Nephron (organoid): ENCODE measurements at regions not wholly inside any gene's neighbourhood (a gene's known extent, or its start where the extent isn't known, plus 50 kb on each side); places are given as distances from the start of the nearest gene placed in this dataset.
"Not testable (repeated sequence)": the region's sequence is repeated elsewhere in the genome, so short reads cannot be mapped to it uniquely, and the experiment has no call there.

Experiments used
- H3K27ac Mint-ChIP-seq, 3 experiments: 2 replicates each; pipeline ENCODE4 v1.8.0; 2020; ENCODE audit warnings: mixed read lengths in 3 of 3, mild to moderate bottlenecking in 2 of 3, moderate library complexity in 1 of 3
- H3K27me3 Mint-ChIP-seq: 2 replicates; pipeline ENCODE4 v1.8.0; 2021; ENCODE audit warnings: low read depth, mild to moderate bottlenecking, moderate library complexity, mixed read lengths
- H3K36me3 Mint-ChIP-seq: 2 replicates; pipeline ENCODE4 v1.8.0; 2020; ENCODE audit warnings: low read depth, mixed read lengths
- H3K4me1 Mint-ChIP-seq: 2 replicates; pipeline ENCODE4 v1.8.0; 2020; ENCODE audit warnings: mixed read lengths
- H3K4me3 Mint-ChIP-seq, 3 experiments: 2 replicates each; pipeline ENCODE4 v1.8.0; 2020; ENCODE audit warnings: mild to moderate bottlenecking in 3 of 3, mixed read lengths in 3 of 3, moderate library complexity in 2 of 3
- H3K9me3 Mint-ChIP-seq: 2 replicates; pipeline ENCODE4 v1.8.0; 2020; ENCODE audit warnings: mixed read lengths
- CTCF ChIP-seq, 3 experiments: fragments of 200-600 bp; sonication (generic); IDR thresholded peaks; one replicate each; pipeline ENCODE4 v1.5.0; 2021; ENCODE audit warnings: antibody characterized with exemption in 3 of 3; ENCODE audit not compliant: unreplicated experiment in 3 of 3

- H3K27me3 Mint-ChIP-seq, H3K4me1 Mint-ChIP-seq, H3K27ac Mint-ChIP-seq, H3K36me3 Mint-ChIP-seq, H3K4me3 Mint-ChIP-seq, H3K9me3 Mint-ChIP-seq: not testable (repeated sequence)
Observed at GRCh38 chr7:6926193-6927174, 100.4 kb upstream of the CCZ1B start.

DNA sequence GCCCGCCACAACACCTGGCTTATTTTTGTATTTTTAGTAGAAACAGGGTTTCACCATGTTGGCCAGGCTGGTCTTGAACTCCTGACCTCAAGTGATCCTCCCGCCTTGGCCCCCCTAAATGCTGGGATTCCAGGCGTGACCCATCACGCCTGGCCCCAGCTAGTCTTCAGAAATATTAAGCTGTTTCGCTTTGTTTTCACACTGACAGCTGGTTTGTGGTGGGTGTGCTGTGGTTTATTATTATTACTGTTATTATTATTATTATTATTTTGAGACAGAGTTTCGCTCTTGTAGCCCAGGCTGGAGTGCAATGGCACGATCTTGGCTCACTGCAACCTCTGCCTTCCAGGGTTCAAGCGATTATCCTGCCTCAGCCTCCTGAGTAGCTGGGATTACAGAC is 101.6 kb upstream of the CCZ1B start:
- not testable (repeated sequence) for H3K36me3 Mint-ChIP-seq, H3K27me3 Mint-ChIP-seq, H3K9me3 Mint-ChIP-seq, H3K4me3 Mint-ChIP-seq, H3K27ac Mint-ChIP-seq, H3K4me1 Mint-ChIP-seq

DNA sequence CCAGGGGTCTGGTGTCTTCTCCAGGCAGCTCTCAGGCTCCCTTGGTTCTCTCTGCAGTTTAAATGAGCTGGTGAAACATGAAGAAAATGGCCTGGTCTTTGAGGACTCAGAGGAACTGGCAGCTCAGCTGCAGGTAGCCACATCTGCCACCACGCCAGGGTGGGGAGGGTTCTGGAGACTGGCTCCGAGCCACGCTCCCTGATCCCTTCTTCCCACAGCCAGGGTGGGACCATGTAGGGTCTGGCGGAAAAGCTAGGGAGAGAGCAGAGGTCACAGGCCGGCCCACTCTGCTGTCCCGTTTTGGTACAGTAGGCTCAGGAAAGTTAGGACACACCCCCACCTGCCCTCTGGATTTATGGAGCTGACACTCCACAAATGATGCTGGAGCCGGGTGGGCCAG is 103.5 kb upstream of the CCZ1B start:
- not testable (repeated sequence) for H3K4me1 Mint-ChIP-seq, H3K4me3 Mint-ChIP-seq, H3K36me3 Mint-ChIP-seq, H3K9me3 Mint-ChIP-seq, H3K27me3 Mint-ChIP-seq, H3K27ac Mint-ChIP-seq

GRCh38 chr7:6930081-6930635 is 104.1 kb upstream of the CCZ1B start:
- H3K36me3 Mint-ChIP-seq, H3K4me1 Mint-ChIP-seq, H3K27ac Mint-ChIP-seq, H3K4me3 Mint-ChIP-seq, H3K9me3 Mint-ChIP-seq, H3K27me3 Mint-ChIP-seq: not testable (repeated sequence)

DNA sequence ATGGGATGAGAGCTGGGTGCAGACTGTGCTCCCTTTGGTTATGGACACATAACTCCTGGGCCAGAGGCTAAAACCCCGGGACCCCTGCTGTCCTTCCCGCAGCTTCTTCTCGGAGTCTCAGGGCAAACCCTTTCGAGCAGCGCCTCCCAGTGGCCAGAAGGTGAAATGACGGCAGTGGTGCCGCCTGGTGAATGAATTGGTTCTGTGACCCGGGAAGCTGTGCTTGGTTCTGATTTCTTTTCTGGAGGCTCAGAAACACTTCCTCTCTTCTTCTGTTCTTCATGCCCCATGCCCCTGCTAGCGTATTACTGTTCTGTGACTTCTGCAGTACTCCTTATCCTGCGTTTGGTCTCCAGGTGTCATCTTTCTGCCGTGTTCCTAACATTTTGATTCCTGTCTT is 104.7 kb upstream of the CCZ1B start:
- H3K27me3 Mint-ChIP-seq, H3K4me1 Mint-ChIP-seq, H3K36me3 Mint-ChIP-seq, H3K9me3 Mint-ChIP-seq, H3K4me3 Mint-ChIP-seq: not testable (repeated sequence)
- peak; percentile 54 to 59 (median 56) for TF ChIP-seq CTCF (IDR thresholded peaks at IDR 0.05; ENCODE audit: unreplicated experiment in 3 of 3)
- peak overlapping the region in 1 of 3 experiments; percentile 58 for H3K27ac Mint-ChIP-seq

DNA sequence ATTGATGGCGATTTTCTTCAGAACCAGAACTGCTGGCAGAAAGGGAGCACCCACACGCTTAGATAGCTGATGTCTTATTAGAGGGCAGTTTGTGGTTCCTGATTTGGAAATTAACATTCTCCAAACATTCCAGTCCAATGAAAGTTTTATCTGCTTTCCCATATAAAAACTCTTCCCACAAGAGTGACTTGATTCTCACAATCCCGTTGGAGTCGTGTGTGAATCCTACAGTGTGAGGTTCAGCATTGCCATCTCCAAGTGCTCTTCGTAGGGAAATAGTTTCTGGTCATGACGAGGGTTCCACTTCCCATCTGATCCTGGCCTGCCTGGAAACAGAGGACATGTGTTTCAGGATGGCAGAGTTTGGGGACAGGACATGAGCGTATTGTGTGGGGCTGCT is 105.4 kb upstream of the CCZ1B start:
- not testable (repeated sequence) for H3K9me3 Mint-ChIP-seq, H3K4me1 Mint-ChIP-seq, H3K27me3 Mint-ChIP-seq, H3K27ac Mint-ChIP-seq, H3K36me3 Mint-ChIP-seq, H3K4me3 Mint-ChIP-seq

DNA sequence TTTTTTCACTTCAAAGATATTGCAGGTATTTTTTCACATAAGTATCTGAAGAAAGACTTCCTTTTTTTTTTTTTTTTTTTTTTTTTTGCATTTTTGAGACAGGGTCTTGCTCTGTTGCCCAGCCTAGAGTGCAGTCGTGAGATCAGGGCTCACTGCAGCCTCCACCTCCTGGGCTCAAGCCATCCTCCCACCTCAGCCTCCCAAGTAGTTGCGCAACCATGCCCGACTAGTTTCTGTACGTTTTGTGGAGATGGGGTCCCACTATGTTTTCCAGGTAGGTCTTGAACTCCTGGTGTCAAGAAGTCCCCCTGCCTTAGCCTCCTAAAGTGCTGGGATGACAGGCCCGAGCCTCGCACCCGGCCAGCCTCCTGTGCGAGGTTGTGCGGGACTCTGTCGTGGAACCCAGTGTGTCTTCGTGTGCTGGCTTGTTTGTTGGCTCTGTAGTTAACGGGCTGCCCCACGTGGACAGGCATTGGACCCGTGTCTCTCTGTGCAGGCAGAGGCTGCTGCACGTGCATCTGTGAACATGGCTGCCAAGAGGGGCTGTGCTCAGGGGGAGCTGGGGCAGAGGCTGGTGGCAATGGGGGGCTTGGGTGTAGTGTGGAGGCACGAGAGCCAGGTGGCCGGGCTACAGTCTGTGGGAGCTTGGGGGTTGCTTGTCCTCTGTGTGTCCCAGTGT is 108.0 kb upstream of the CCZ1B start:
- not testable (repeated sequence) for H3K27me3 Mint-ChIP-seq, H3K4me1 Mint-ChIP-seq, H3K27ac Mint-ChIP-seq, H3K36me3 Mint-ChIP-seq, H3K9me3 Mint-ChIP-seq, H3K4me3 Mint-ChIP-seq

DNA sequence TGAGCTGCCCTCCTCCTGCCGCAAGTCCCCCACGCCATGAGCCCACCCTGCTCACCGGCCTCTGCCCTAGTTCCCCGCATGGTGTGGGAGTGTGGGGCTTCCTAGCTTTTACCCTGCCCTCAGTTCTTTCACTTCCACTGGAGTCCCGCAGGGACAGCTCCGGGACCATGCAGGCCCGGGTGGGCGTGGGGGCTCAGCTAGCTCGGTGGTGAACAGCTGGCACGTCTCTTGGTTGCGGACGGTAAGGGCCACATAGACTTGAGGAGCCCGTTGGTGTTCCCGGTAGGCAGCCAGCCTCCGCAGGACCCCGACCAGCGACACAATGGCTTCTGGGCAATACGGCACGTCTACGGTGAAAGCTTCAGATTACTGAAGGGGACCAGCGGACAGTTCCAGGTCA is 108.9 kb upstream of the CCZ1B start:
- Mint-ChIP-seq H3K4me3 (no peak overlapping the region), H3K36me3 (no peaks in the 10 kb centered on the region), H3K27ac (no peak overlapping the region), H3K4me1 (peaks cover 9% of the 10 kb centered on the region), H3K9me3 (no peaks in the 10 kb centered on the region), H3K27me3 (no peaks in the 10 kb centered on the region)
- no peak for TF ChIP-seq CTCF (IDR thresholded peaks at IDR 0.05; ENCODE audit: unreplicated experiment in 3 of 3)

DNA sequence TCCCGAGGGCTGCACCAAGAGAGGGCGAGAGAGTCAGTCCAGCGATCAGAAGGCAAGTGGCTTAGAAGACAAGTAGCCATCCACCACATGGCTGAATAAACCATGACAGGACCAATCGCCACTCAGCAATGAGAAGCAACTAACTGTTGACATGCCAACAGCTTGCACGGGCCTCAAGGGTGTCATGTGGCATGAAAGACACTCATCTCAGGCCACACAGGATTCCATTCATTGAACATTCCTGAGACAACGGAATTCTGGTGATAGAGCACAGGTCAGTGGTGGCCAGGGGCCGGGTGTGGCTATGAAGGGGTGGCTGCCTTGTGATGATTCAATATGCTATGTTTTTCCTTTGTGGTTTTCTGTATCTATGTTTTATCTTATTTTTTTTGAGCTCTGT is 110.6 kb upstream of the CCZ1B start:
- not testable (repeated sequence) for H3K4me3 Mint-ChIP-seq, H3K27me3 Mint-ChIP-seq, H3K4me1 Mint-ChIP-seq, H3K27ac Mint-ChIP-seq, H3K9me3 Mint-ChIP-seq, H3K36me3 Mint-ChIP-seq

- H3K4me1 Mint-ChIP-seq, H3K27ac Mint-ChIP-seq, H3K4me3 Mint-ChIP-seq, H3K9me3 Mint-ChIP-seq, H3K27me3 Mint-ChIP-seq, H3K36me3 Mint-ChIP-seq: not testable (repeated sequence)
Observed at GRCh38 chr7:6937746-6938145, 111.7 kb upstream of the CCZ1B start.
